ENCODE measurements at regions not wholly inside any gene's neighbourhood (a gene's known extent, or its start where the extent isn't known, plus 50 kb on each side); places are given as distances from the start of the nearest gene placed in this dataset.

DNA sequence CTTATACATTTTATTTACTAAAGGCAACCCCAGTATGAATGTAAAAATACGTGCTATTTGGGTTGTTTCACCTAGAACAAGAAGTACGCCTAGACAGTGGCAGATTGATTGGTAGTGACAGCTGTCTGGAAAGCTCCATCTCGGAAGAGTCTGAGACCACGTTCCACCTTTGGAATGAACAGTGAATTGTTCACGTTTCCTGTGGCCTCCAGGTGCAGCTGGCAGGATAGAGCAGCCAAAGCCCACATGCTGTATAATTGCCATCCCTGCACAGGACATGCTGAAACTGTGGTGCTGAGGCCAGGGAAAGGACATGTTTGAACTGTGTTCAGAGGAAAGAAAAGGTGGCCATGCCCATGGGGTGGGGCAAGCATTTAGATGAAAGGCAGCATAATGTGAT, 218.7 kb upstream of the MTNR1B start:
- TF ChIP-seq RFX5 (IDR thresholded peaks at IDR 0.05; ENCODE audit: low read depth, low read length) (no peak), PBX3 (CRISPR knock-in tag; IDR thresholded peaks at IDR 0.05; ENCODE audit: borderline replicate concordance) (no peak), SALL1 (CRISPR knock-in tag; IDR thresholded peaks at IDR 0.05) (no peak), CEBPB (IDR thresholded peaks at IDR 0.05; ENCODE audit: borderline replicate concordance, low read depth, low read length) (no peak), SMARCC2 (IDR thresholded peaks at IDR 0.05) (no peak), HDAC2 (CRISPR knock-in tag; IDR thresholded peaks at IDR 0.05) (no peak), ARNTL (CRISPR knock-in tag; IDR thresholded peaks at IDR 0.05) (no peak), JUND (CRISPR knock-in tag; IDR thresholded peaks at IDR 0.05) (no peak)
- TF ChIP-seq, protein P1, sequence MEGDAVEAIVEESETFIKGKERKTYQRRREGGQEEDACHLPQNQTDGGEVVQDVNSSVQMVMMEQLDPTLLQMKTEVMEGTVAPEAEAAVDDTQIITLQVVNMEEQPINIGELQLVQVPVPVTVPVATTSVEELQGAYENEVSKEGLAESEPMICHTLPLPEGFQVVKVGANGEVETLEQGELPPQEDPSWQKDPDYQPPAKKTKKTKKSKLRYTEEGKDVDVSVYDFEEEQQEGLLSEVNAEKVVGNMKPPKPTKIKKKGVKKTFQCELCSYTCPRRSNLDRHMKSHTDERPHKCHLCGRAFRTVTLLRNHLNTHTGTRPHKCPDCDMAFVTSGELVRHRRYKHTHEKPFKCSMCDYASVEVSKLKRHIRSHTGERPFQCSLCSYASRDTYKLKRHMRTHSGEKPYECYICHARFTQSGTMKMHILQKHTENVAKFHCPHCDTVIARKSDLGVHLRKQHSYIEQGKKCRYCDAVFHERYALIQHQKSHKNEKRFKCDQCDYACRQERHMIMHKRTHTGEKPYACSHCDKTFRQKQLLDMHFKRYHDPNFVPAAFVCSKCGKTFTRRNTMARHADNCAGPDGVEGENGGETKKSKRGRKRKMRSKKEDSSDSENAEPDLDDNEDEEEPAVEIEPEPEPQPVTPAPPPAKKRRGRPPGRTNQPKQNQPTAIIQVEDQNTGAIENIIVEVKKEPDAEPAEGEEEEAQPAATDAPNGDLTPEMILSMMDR (CRISPR knock-in tag; IDR thresholded peaks at IDR 0.05), result no peak
